Right cardiac atrium (tissue), 5 donors: ENCODE measurements at regions not wholly inside any gene's neighbourhood (a gene's known extent, or its start where the extent isn't known, plus 50 kb on each side); places are given as distances from the start of the nearest gene placed in this dataset.
A peak's percentile ranks its signal among the peaks of the same experiment; 100 is the strongest.

Experiments used
- ATAC-seq, 2 donors: fragments of 200-7000 bp; cut with Tn5 transposase; one replicate each; pipeline versions ENCODE4 v1.8.0 to v1.9.1; 2020; ENCODE audit warnings: moderate library complexity in 2 of 2, mild to moderate bottlenecking in 1 of 2
- DNase-seq, 3 donors: peaks; one replicate each; pipeline ENCODE4 v3.0.0-alpha.2; 2020
- H3K27ac ChIP-seq: one replicate; pipeline ENCODE4 v1.5.1; 2013; ENCODE audit warnings: mild to moderate bottlenecking, low read length, control low read depth, moderate library complexity
- H3K27me3 ChIP-seq: one replicate; pipeline ENCODE4 v1.6.1; 2013; ENCODE audit not compliant: control insufficient read depth, insufficient read depth
- H3K4me1 ChIP-seq: one replicate; pipeline ENCODE4 v1.6.1; 2013; ENCODE audit warnings: low read length; ENCODE audit not compliant: control insufficient read depth, insufficient read depth
- H3K4me3 ChIP-seq: one replicate; pipeline ENCODE4 v1.5.1; 2013; ENCODE audit warnings: low read length, control low read depth
- H3K9me3 ChIP-seq: one replicate; pipeline ENCODE4 v1.6.1; 2013; ENCODE audit warnings: low read length; ENCODE audit not compliant: control insufficient read depth
- WGBS: extraction: QIAGEN DNeasy Blood & Tissue Kit; methylation state at CpG from one replicate; pipeline ENCODE4 v1.1.7; 2013; 5-methylcytosine and 5-hydroxymethylcytosine counted together
- intact Hi-C, 4 donors: fragments of 100-400 bp; cut with DNase I; formaldehyde crosslinking; loops; one replicate each; pipeline versions ENCODE4 v1.11.0 to v1.14.0; 2022 to 2023
- donor health status: healthy with polysubstance abuse.
- donor health status: DM: no; HTN: yes; CAD: no.
- donor health status: DM: no; HTN: no; CAD: no.
- donor health status: DM: no; HTN: yes; CAD: no; lungs with severe emphysema.
- donor health status: DM: yes; HTN: yes; CAD: no.

DNA sequence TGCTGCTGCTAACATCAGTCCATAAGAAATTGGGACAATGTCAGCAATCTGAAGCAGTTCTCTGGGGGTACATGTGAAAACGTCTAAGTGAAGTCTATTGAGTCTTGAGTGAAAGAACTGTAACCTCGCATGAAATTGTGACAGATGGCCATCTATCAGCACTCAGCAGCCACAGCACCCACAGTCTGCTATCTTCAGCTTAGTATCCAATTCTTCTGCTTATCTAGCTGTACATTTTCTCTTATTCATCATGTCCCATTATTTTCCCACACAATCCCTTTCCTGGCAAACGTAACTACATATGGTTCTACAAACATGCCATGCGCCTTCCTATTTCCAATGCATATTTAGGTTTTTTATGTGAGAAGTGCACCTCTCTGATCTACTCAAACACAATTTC, 629.7 kb downstream of the NTRK3 start:
- Histone ChIP-seq H3K27me3 (no peaks in the 10 kb centered on the region), H3K4me1 (peaks cover 2% of the 10 kb centered on the region), H3K4me3 (no peak overlapping the region), H3K27ac (no peak overlapping the region), H3K9me3 (no peaks in the 10 kb centered on the region)
- 70% methylated on average over 4 of the region's 4 CpGs for WGBS
- intact Hi-C loops: no loop called here
- DNase-seq: no peak
- ATAC-seq: no peak

DNA sequence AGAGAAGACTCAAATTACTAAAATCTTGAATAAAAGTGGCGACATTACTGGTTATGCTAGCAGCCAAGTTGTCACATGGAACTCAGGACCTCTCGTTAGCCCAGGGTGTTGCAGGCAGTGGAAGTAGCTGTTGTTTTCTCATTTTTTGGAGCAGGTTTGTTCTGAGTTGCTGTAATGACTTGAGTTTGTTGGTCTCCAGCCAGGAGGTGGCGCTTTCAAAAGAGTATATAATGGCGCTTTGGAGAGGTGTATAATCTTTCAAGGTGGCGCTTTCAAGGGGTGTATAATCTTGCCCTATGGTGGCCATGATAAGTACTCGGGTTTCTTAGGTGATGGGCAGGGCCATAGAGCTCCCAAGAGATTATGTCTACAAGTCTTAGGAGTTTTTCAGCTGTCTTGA, 632.7 kb downstream of the NTRK3 start:
- no peak overlapping the region for H3K4me3 ChIP-seq
- intact Hi-C loops: no loop called here
- H3K4me1 ChIP-seq: peaks cover 2% of the 10 kb centered on the region
- H3K9me3 ChIP-seq: no peaks in the 10 kb centered on the region
- no peak for ATAC-seq
- no peak overlapping the region for H3K27ac ChIP-seq
- DNase-seq: no peak
- 49% methylated on average over 6 of the region's 6 CpGs for WGBS
- no peaks in the 10 kb centered on the region for H3K27me3 ChIP-seq

DNA sequence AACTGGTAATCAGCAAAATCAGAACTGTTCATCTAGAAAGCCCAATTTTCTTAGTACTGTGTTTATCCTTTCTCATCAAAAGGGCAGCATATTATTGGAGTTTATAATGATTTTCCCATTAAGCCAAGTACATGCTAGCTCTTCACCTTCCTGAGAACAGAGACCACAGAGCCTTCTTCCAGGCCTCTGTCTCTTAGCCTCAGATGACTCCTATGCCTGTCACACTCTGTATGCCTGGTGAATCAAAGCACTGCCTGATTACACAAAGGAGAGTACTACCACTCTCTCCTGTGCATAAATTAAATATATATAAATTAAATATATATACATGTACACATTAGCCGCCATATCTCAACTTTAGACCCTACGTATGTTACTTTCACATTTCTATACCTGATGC, 636.1 kb downstream of the NTRK3 start:
- H3K4me3 ChIP-seq: no peak overlapping the region
- H3K4me1 ChIP-seq: no peaks in the 10 kb centered on the region
- ATAC-seq: no peak
- H3K27ac ChIP-seq: no peak overlapping the region
- H3K27me3 ChIP-seq: no peaks in the 10 kb centered on the region
- no peak for DNase-seq
- no peaks in the 10 kb centered on the region for H3K9me3 ChIP-seq
- intact Hi-C loops: no loop called here
- WGBS: 99% methylated on average over 2 of the region's 2 CpGs

DNA sequence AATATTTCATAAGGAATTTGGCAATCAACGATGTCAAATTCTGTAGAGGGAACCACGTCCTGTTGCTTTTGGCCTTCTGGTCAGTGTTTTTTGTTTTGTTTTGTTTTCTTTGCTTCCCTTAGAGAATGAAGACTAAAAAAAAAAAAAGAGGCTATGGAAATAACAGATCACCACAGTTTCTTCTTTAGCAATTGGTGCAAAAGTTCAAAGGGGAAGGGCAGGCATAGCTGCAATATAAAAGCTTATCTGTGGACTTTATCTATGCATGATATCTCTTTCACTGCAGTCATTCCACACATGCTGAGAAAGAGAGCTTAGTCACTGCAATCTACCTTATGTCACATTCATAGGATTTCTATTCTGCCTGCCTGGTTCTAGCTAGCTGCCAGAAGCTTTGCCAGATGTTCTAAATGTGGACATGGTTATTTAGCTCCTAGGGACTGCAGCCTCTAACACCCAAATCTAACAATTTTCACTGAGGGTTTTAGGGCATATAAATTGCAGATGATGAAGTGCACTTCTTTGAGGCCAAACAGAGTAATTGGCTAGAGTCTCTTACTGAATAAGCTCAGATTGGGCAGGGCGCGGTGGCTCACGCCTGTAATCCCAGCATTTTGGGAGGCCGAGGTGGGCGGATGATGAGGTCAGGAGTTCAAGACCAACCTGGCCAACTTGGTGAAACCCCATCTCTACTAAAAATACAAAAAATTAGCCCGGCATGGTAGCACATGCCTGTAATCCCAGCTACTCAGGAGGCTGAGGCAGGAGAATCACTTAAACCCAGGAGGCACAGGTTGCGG, 637.2 kb downstream of the NTRK3 start:
- WGBS: 62% methylated on average over 9 of the region's 9 CpGs
- intact Hi-C loops: no loop called here
- Histone ChIP-seq H3K4me1 (no peaks in the 10 kb centered on the region), H3K4me3 (no peak overlapping the region), H3K27me3 (no peaks in the 10 kb centered on the region), H3K9me3 (no peaks in the 10 kb centered on the region), H3K27ac (no peak overlapping the region)
- peak; percentile 28 to 77 (median 55) for DNase-seq
- peak; percentile 91 to 94 for ATAC-seq

DNA sequence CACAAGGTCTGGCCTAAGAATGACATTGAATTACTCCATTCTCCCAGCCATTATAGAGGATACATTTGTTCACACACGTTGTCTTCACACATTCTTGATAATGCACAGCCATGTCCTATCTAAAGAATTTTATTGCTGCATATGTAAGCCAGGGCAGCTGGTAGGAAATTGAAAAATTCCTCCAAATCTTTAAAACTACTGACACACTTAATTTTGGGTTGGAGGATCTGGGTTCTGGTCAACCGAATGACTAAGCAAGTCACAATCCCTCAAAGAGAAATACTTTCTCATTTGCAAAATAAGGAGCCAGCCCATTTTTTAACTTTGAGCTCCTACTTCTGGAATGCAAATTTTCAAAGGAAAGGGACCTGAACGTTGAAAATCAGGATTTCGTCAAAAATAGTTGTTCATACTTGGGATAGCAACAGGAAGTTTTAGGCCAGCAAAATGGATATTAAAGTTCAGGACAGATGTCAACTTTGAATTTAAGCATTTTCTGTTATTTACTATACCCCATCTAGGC, 638.3 kb downstream of the NTRK3 start:
- intact Hi-C loops: no loop called here
- DNase-seq (no peak), ATAC-seq (no peak)
- Histone ChIP-seq H3K9me3 (no peaks in the 10 kb centered on the region), H3K4me3 (no peak overlapping the region), H3K4me1 (no peaks in the 10 kb centered on the region), H3K27me3 (no peaks in the 10 kb centered on the region), H3K27ac (peak overlapping the region; percentile 50)
- WGBS: 59% methylated on average over 4 of the region's 4 CpGs

DNA sequence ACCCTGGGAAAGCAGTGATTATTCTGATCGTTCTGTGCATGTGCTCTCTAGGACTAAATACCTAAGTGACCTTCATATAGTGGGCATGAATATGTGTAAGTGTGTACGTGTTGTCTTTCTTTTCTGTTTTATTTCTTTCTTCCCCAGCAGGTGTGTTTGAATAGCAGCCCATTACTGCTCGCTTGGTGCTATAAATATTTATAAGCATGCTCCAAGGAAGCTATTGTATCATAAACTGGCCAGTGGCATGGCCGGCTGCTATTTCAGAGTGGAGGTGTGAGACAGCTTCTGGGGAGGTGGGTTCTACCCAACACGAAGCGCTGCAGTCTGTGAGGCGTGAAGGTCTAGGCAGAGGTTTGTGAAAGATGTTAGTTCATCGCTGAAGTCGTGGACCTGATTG, 641.8 kb downstream of the NTRK3 start:
- Histone ChIP-seq H3K9me3 (no peaks in the 10 kb centered on the region), H3K27me3 (no peaks in the 10 kb centered on the region), H3K4me3 (no peak overlapping the region), H3K4me1 (peaks cover 4% of the 10 kb centered on the region), H3K27ac (no peak overlapping the region)
- WGBS: 77% methylated on average over 9 of the region's 9 CpGs
- ATAC-seq (no peak), DNase-seq (no peak)
- intact Hi-C loops: no loop called here

DNA sequence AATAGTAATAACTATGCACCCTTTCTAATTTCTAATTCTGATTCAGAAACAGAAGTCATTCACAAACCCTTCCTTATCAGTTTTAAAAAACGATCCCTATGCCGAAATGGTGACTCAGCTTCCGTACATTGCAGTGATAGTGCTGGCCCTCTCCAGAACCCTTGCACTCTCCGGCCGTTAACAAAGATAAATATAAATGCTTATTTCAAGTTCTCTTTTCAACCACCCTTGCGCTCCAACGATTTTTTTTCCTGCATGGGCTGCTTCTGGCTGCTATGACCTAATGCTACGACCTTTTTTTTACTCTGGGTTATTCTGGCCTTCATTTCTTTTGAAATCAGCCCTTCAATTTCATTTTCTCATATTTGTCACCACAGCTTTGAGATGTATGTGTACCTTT, 646.2 kb downstream of the NTRK3 start:
- intact Hi-C loops: no loop called here
- 26% methylated on average over 8 of the region's 8 CpGs for WGBS
- no peak overlapping the region for H3K4me3 ChIP-seq
- H3K27me3 ChIP-seq: no peaks in the 10 kb centered on the region
- H3K27ac ChIP-seq: no peak overlapping the region
- no peaks in the 10 kb centered on the region for H3K9me3 ChIP-seq
- DNase-seq (peak in 1 of 3 donors; percentile 36), ATAC-seq (peak; percentile 85 to 93)
- peaks cover 4% of the 10 kb centered on the region for H3K4me1 ChIP-seq

DNA sequence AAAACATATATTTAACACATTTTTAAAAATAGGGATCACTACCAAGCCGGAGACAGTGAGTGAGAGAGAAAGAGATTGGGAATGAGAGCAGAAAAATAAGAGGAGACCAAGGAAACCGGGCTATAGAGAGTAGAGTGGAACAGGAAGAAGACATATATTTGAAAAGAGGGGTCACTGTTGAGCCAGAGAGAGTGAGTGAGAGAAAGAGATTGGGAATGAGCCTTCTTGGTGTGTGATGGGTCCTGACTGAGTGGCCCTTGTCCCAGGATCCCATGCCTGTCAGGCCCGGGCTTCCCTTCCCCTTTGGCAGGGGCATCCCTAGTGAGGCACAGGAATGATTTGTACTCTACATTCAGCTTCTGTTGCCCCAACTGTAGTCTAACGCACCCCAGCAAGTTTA, 646.6 kb downstream of the NTRK3 start:
- ATAC-seq (peak; percentile 49 to 53), DNase-seq (no peak)
- Histone ChIP-seq H3K4me3 (no peak overlapping the region), H3K27me3 (no peaks in the 10 kb centered on the region), H3K9me3 (no peaks in the 10 kb centered on the region), H3K4me1 (peaks cover 4% of the 10 kb centered on the region), H3K27ac (peak overlapping the region; percentile 42)
- intact Hi-C loops: no loop called here
- WGBS: 48% methylated on average over 4 of the region's 4 CpGs

DNA sequence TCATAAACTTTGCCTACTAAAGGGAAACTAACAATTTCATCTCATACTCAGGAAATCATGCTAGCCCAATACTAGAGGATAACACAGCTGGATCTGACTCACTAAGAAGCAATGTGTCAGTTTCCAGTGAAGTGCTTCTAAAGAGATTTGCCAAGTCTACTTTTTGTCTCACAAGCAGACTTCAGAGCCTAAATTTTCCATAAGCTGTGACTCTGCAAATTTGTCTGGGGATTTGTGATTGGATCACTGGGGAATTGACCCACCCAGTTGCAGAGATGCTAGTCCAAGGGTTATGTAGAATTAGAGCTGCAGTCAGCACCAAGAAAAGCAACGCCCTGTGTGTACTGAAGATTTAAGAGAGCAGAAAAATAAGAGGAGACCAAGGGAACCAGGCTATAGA, 647.1 kb downstream of the NTRK3 start:
- ATAC-seq (peak; percentile 71 to 83), DNase-seq (no peak)
- WGBS: 35% methylated on average over 1 of the region's 1 CpG
- intact Hi-C loops: no loop called here
- peaks cover 4% of the 10 kb centered on the region for H3K4me1 ChIP-seq
- H3K4me3 ChIP-seq: no peak overlapping the region
- no peak overlapping the region for H3K27ac ChIP-seq
- no peaks in the 10 kb centered on the region for H3K27me3 ChIP-seq
- no peaks in the 10 kb centered on the region for H3K9me3 ChIP-seq

DNA sequence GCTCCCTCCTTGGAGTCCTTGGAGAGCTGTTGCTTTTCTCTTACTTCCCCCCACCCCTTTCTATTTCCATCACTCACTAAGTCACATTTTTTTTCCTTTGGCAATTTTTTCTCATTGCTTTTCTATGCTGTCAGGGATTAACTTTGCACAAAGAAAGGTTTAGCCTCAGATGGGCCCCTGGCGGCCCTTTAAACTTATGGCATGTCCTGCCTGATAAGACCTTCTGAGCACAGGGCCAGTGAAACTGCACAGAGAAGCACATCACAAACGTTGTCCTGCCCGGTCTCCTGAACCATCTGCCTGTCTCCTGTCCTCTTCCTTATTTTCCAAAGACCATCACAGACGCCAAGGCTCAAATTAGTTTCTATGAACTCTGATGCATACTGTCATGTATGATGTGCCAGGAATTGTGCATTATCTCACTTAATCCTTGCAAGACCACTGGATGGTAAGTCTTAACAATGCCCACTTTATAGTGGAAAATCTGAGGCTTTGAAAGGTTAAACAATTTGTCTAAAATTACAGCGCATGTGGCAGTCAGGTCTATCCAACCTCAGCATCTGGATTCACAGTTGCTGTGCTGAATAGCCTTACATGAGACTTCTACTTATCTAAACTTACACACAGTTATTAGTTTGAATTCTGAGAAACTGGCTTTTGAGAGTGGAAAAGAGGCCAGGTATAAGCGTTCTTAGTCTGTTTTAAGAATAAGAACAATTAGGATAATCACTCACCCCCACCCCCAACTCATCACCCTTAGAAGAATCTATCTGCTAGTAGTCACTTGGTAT, 648.1 kb downstream of the NTRK3 start:
- no peak for DNase-seq
- peaks cover 4% of the 10 kb centered on the region for H3K4me1 ChIP-seq
- WGBS: 76% methylated on average over 6 of the region's 6 CpGs
- H3K27me3 ChIP-seq: no peaks in the 10 kb centered on the region
- intact Hi-C loops: no loop called here
- ATAC-seq: no peak
- no peaks in the 10 kb centered on the region for H3K9me3 ChIP-seq
- H3K27ac ChIP-seq: no peak overlapping the region
- no peak overlapping the region for H3K4me3 ChIP-seq

DNA sequence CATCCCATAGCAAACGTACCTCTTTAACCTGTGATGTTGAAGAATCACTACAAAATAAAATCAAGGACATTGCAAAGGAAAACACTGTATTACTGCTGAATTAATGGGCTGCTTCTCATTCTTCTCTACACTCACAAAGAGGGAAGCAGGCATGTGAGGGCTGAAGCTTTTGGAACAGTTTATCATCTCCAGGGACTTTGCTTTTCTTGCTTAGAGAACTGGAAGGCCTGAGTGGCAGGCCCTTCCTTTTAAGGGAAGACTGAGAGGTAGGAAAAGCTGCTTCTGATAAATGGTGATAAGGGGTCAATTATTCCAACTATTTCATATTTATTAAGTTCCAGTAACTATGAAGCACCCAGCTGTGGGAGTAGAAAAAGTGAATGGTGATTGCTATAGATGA, 649.6 kb downstream of the NTRK3 start:
- Histone ChIP-seq H3K9me3 (no peaks in the 10 kb centered on the region), H3K27me3 (no peaks in the 10 kb centered on the region), H3K4me1 (peaks cover 7% of the 10 kb centered on the region), H3K4me3 (no peak overlapping the region), H3K27ac (no peak overlapping the region)
- ATAC-seq: no peak
- intact Hi-C loops: no loop called here
- DNase-seq: no peak
- 67% methylated on average over 1 of the region's 1 CpG for WGBS
